GM18508 (cell line): ENCODE measurements at regions not wholly inside any gene's neighbourhood (a gene's known extent, or its start where the extent isn't known, plus 50 kb on each side); places are given as distances from the start of the nearest gene placed in this dataset.

Experiments used
- ATAC-seq: cut with Tn5 transposase; IDR thresholded peaks from one replicate; pipeline ENCODE4 v1.9.1; 2021; ENCODE audit warnings: moderate number of reproducible peaks; ENCODE audit not compliant: insufficient read depth, unreplicated experiment

DNA sequence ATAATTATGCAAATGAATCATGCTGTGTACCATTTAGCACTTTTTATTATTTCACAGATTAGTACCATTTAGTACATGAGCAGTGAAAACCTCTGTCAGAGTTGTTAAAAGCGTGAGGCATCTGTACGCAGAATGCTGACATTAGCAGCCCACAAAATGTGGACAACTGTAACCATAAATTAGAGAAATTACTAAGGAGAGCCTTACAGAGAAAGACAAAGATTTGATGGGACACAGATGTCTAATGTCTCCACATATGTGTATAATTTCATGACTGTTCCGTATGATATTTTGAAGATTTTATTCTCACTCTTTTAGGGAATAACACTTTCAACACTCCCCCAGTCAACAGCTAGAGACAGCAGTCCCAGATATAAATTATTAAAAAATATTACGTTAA is 414.0 kb upstream of the ANKRD30A start:
- no peak for ATAC-seq

DNA sequence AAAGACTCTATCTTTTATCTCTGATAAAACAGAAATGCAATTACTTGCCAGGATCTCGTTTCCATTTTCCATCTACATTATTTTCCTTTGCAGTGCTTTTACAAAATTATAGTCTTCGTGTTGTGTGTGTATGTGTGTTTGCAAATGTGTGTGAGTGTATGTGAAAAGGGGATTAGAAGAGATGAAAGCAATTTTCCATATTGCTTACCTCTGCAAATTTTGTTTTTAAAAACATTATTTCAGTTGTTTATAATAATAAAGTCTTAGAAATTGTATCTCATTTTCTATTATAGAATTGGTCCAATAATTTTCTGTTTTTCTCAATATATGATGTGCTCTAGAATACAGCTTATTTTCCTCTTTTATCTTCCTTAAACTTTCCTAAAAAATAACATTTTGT is 421.3 kb upstream of the ANKRD30A start:
- no peak for ATAC-seq

DNA sequence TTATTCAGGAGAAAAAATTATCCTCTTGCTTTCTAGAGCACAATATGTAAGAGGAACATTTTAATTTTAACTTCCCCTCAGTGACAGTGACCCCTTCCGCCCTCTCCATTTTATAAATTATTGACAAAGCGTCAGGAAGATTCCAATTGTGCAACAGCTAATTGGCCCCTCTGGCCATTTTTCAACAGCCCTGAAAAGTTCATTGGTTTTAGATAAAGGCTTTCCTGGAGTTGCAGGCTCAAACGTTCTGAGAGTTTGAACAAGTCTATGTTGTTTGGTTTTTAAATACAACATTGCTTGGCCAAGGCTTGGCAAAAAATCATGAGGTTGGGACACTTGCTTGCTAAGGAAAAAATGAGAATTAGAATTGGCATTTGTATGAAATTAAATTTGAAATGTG is 422.2 kb upstream of the ANKRD30A start:
- no peak for ATAC-seq

DNA sequence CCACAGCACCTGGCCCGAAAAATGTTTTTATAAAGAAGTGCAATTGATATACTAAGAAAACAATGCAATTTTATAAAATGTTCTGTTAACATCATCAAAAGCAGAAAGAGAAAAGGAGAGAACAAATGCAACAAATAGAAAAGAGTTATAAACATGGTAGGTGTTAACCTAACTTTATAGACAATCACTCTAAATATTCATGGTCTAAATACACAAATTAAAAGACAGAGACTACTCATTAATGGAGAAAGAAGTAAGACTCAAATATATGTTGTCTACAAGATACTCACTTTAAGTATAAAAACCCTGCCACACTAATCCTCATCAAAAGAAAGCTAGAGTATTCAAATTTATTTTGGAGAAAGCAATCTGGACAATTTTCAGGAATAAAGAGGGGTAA is 425.3 kb upstream of the ANKRD30A start:
- no peak for ATAC-seq

DNA sequence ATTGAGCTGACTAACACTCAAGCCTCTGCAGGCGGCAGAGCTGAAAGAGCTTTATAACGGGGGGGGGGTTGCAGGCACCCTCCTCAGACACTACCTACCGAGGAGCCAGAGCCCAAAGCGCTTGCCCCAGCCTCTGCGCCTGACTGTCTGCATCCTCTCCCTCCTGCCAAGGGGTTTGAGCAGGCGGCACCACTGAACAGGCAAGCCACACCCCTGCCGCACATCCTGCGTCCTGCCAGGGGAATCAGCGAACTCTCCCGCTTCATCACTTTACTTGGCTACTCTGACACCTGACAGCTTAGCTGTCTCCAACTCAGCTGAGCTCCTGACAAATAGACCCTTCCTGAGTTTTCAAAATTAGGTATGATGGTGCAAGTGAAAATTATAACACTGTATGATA is 432.6 kb upstream of the ANKRD30A start:
- no peak for ATAC-seq

DNA sequence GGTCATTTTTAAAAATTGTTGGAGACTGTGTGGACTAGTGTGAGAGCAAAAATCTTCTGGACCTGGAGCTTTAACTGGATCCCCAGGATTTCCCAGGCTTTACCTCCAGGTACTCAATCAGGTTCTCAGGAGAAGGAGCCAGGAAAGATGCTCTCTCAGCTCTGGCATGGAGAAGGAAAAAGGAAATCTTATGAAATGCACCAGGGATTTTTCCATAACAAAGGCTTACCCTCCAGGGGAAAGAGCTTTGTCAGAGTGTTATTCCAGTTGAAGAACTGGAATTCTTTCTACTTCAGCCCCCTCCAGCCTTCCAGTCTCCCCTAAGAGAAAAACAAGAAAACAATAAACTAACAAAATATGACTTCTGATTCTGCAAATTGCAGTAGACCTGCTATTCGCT is 436.7 kb upstream of the ANKRD30A start:
- ATAC-seq: no peak

DNA sequence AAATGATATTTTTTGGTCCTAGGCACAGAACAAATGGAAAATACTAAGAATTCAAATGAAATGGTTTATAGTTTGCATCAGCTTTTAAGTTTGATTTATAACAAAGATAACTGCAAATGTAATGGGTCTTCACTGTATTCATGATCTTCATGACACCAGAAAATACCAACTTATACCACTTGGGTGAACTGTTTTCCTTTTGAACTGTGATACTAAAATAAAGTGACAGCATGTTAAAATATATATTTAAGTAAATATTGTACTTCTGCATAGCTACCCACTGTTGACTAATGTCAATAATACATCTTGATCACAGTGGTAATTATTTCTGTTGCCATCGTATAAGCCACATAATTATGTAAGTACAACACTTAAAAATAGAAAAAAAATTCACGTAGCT is 442.0 kb upstream of the ANKRD30A start:
- no peak for ATAC-seq

DNA sequence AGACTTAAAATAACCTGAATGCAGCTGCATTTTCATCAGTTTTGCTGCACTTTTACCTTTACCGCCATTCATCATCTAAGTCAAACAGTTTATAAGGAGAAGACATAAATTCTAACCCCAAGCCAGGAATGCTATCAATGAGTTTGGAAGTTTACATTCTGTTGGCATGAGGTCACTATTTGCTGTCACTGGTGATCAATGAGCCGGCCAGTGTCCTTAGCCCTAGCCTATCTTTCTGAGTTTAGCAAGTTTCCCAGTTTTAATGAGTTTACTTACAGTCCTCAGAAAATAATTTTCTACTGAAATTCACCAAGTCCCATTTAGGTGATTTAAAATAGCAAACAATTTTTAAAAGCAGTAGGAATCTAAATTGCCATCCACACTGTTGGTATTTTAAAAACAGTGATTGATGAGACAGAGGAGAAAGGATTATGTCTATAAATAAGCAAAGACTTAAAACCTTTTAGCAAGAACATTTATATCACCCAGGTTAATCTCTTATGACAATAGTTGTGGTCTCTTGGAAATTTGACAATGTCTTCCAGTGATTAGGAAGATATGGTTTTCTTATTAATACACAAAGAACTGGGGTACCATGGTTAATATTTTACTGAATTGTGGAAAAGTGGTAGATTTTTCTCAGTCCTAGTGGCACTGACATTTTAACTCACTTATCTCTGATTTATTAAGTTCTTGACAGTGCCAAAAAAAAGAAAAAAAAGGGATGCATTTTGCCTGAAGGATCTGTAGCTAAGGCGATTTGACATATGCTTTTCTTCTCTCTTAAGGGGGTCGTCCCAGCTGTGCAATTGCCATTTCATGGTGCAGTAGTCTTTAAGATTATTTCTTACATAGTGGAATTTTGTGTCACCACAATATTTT is 443.4 kb upstream of the ANKRD30A start:
- no peak for ATAC-seq

DNA sequence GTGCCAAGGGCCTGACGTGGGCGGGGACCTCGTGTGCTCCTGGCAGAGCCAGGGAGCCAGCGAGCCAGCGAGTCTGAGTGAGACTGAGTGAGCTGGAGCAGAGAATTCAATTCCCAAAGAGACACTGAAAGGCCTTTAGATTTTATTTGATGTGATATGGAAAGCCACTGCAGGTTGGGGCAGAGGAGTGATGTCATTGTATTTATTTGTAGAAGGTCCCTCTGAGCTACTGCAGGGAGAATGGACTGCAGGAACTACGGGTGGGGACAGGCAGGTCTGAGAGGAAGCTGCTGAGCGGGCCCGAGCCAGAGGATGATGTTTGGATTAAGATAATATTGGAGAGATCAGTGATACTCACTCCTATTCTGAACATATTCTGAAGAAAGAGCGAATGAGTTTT is 445.8 kb upstream of the ANKRD30A start:
- no peak for ATAC-seq

DNA sequence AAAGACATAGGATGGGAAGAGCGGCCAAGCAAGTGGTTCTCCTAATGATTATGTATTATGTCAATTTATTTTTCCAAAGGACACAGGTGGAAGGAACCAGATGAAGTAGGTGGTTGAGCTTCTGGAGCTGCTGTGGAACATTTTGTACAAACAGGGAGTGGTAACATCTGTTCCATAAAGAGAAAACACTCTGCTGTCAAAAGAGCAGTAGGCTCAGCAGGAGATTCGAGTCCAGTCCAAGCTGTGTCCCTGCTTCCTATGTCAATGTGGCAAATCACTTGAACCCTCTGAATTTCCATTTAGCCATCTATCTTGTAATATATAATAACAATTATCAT is 448.0 kb upstream of the ANKRD30A start:
- ATAC-seq: no peak

DNA sequence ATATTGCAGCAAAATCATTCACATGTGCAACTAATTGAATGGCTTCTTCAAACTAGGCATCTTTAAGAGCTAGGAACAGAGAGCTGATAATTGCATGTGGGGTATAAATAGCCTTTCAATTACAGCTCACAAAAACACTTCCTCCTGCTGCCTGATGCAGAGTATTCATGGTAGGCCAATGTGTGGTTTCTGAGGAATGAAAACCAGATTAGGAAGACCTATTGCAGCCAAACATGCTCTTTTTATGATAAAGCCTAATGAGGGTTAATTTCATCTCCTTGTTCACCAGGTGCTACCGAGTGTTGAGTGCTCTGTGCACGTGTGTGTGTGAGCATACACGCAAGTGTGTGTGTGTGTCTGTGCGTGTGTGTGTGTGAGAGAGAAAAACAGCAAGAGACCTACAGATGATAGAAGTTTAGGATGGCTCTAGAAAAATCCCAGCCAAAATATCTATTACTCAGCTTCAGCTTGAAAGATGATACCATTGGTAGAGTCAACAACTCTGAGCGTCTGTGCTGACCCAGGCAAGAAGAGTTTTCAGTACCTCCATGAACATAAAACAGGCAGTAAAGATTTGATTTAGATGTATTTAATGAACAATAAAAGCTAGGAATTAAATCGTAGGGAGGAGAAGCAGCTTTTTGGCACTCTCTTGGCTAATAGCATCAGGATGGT is 448.5 kb upstream of the ANKRD30A start:
- ATAC-seq: no peak

DNA sequence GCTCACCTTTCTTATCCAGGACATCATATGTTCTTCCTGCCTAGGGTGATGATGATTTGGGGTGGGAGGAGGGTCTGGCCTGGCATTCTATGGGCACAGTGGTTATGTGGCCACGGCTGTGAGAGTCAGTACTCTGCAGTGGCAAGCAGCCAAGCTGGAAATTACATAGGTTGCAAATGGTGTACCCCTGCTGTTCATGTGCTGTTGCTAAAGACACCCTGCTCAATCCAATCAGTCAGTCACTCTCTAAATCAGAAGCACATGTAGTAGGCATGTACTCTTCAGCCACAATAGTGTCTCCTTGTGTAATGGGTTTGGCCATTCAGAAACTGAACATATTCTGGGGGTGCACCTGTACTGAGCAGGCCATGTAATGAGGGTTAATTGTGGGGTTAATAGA is 449.1 kb upstream of the ANKRD30A start:
- no peak for ATAC-seq

DNA sequence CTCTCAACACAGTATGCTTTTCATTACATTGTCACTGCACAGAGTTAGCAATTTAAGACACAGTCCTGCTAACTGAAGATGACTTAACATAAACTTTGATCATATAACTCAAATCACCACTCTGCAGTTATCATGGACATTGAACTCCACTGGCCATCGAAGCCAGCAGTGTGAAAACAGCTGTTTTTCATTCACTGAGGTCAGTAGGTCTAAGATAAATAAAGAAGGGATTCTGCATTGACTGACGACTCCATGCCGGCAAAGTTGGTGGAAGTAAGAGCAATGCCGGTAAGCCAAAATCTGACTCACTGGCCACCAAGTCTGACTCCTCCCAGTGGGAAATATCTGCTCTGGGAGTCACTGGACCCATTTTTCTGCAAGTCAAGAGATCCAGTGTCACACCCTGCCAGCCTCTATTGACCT is 449.9 kb upstream of the ANKRD30A start:
- no peak for ATAC-seq

DNA sequence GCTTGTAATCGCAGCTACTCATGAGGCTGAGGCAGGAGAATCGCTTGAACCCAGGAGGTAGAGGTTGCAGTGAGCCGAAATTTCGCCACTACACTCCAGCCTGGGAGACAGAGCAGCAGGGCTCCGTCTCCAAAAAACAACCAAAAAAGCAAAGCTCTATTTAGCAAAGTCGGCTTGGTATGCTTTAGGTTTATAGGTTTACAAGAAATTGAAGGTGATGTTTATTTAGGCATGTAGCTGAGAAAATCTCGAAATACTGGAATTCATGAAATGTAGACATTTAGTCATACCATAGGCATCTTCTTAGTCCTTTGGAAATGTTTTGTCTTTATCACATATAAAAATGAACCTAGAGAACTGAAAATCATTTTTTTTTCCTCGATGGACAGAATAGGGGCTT is 453.8 kb upstream of the ANKRD30A start:
- no peak for ATAC-seq

DNA sequence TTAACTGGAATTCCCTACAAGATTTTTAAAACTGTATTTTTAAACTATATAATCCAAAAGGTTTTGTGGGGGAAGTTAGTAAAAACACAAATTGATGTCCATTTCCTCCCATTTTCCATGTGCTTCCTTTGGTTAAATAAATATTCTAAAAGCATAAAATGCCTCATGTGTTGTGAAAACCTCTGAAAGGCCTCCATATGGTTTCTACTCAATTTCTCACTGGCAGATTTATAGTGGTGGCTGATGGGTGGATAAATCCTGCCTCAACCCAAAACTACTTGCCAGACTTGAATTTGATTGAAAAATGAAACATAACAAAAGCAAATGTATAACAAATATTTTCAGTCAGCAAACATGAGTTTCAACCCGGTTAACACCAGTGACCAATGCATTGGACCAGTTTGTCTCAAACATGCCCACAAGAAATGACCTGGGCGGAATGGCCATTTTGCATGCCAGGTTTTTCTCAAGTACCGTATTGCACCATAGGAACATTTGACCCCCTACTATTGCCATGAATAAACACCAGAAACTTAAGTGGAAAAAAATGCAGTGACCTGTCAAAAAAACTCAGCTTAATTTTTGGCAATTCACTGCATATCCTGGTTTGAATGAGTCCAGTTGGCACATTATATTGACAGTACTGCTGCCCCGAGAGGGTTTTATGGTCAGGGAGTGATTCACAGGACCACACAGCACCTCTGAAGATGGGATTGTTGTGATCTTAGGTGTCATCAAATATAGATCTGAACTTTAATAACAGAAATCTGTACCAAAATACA is 454.6 kb upstream of the ANKRD30A start:
- no peak for ATAC-seq

DNA sequence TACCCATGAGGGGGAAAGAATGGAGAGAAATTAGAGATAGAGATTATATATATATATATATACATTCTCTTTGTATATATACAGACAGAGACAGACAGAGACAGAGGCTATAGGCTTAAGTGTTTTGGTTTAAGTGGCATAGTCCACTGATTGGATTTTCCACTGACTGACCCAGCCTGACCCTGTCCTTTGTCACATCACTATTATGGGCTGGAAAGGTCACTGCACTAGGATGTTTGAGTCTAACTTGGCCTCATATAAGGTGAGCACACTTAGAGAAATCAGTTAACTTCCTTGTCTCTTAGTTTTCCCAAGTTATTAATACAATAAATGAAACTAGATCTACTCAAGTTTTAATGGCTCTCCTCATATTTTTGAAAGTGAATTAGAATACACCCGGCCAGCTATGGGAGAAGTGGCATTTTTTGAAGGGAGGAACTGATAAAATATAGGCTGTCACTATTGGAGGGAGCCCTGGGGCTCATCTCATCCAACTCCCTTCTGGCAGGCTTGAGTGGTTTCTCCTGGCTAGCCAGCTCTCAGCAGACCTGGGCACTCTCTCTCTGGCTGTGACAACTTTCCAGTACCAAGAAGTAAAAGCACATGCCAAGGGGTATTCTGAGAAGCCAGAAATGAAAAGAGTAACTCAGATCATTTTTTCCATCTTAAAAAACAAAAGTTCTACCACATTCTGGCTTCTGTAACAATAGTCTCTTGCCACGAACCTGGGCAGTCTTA is 455.6 kb upstream of the ANKRD30A start:
- ATAC-seq: no peak

DNA sequence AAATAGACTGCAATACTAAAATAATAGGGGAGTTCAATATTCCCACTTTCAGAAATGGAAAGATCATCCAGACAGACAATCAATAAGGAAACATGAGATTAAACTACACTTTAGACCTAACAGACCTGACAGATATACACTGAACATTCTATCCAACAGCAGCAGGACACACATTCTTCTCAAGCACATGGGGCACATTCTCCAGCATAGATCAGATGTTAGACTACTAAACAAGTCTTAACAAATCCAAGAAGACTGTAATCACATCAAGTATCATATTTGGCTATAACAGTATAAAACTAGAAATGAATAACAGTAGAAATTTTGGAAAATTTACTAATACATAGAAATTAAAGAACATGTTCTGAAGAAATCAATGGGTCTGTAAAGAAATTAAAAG is 458.9 kb upstream of the ANKRD30A start:
- no peak for ATAC-seq

DNA sequence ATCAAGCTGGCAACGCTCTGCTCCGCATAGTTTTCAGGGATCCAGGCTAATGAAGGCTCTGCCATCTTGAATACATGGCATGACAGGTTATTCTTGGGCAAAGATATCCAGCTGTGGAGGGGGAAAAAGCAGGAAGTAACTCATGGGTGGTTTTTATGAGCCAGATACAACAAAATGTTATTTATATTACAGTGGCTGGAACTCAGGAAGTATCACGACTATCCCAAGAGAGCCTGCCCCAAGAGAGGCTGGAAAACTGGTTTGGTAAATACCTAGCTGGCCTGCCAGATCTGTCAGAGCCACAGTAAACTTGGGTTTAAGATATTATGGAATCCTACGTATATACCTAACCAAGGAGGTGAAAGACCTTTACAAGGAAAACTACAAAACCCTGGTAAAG is 462.8 kb upstream of the ANKRD30A start:
- no peak for ATAC-seq

DNA sequence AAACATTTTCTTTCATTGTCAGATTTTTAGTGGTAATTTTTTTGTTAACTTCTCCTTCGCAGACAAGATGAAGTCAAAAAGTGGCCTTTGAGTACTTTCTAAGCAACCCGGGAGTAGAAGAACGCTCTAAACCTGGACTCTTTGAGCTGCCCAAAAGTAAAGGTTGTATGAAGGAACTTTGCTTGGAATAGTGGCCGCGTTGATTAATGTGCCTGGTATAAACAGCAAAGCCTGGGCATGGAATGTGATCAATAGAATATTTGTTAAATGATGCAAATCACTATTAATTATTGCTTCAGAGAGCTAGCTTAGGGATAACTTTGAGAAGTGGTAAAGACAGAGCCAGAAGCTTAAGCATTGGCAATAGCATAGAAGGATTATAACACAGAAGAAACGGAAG is 475.1 kb upstream of the ANKRD30A start:
- no peak for ATAC-seq

DNA sequence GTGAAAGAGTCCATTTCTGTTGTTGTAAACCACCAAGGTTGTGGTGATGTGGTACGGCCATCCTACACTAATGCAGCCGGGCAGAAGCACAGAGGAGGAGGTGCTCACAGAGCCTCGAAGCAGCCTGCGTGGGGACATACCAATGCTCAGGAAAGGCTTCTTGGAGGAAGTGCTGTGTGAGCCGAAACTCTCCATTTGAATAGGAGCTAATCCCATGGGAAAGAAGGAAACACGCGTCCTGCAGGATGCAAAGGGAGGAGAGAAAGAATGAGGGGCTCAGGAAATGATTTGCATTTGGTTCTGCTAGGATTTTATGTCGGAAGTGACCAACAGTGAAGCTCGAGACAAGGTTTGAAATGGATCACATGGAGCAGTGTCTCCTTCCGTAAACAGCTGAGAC is 477.9 kb upstream of the ANKRD30A start:
- no peak for ATAC-seq

DNA sequence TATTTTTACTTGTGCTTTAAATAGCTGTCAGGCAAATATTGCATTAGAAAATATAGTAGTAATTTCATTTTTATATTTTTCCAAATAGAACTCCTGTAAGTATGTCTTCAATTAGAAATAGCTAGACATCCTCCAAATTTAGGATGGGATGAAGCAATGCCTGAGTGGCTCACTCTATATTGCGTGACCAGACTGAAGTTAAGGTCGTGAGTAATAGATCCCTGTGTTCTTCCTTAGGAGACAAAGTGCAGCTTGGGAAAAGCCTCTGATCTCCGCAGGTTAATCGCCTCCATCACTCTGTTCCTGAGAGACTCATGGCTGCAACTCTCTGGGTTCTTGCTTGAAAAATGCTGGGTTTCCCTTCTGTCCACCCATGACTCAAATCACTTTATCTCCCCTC is 484.8 kb upstream of the ANKRD30A start:
- no peak for ATAC-seq
